ENCODE measurements at regions not wholly inside any gene's neighbourhood (a gene's known extent, or its start where the extent isn't known, plus 50 kb on each side); places are given as distances from the start of the nearest gene placed in this dataset.

- TF ChIP-seq CTCF (IDR thresholded peaks at IDR 0.05): no peak
- TF ChIP-seq POLR2A (IDR thresholded peaks at IDR 0.05): no peak
Measured at GRCh38 chr9:87008667-87009066, 61.4 kb upstream of the GAS1 start.
